ENCODE measurements at regions not wholly inside any gene's neighbourhood (a gene's known extent, or its start where the extent isn't known, plus 50 kb on each side); places are given as distances from the start of the nearest gene placed in this dataset.

DNA sequence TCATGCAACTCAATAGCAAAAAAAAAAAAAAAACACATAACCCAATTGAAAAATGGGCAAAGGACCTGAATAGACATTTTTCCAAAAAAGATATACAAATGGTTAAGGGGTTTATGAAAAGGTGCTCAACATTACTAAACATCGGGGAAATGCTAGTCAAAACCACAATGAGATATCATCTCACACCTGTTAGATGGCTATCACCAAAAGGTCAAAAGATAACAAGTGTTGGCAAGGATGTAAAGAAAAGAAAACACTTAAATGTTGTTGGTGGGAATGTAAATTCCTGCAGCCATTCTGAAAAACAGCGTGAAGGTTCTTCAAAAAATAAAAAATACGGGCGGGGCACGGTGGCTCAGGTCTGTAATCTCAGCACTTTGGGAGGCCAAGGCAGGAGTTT is 112.4 kb upstream of the CAB39 start:
- TF ChIP-seq SNAI2 (CRISPR knock-in tag; IDR thresholded peaks at IDR 0.05), result no peak
- TF ChIP-seq ZNF8 (CRISPR knock-in tag; IDR thresholded peaks at IDR 0.05), result no peak
- no peak for TF ChIP-seq ZFP30 (CRISPR knock-in tag; IDR thresholded peaks at IDR 0.05)
- no peak for TF ChIP-seq CREB5 (CRISPR knock-in tag; IDR thresholded peaks at IDR 0.05; ENCODE audit: low read depth)
- no peak for TF ChIP-seq ZNF70 (CRISPR knock-in tag; IDR thresholded peaks at IDR 0.05)
- TF ChIP-seq GLIS3 (CRISPR knock-in tag; IDR thresholded peaks at IDR 0.05), result no peak
- no peak for ATAC-seq

GRCh38 chr2:230600881-230601280 is 111.8 kb upstream of the CAB39 start:
- TF ChIP-seq, protein P1, sequence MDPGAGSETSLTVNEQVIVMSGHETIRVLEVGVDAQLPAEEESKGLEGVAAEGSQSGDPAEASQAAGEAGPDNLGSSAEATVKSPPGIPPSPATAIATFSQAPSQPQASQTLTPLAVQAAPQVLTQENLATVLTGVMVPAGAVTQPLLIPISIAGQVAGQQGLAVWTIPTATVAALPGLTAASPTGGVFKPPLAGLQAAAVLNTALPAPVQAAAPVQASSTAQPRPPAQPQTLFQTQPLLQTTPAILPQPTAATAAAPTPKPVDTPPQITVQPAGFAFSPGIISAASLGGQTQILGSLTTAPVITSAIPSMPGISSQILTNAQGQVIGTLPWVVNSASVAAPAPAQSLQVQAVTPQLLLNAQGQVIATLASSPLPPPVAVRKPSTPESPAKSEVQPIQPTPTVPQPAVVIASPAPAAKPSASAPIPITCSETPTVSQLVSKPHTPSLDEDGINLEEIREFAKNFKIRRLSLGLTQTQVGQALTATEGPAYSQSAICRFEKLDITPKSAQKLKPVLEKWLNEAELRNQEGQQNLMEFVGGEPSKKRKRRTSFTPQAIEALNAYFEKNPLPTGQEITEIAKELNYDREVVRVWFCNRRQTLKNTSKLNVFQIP (CRISPR knock-in tag; IDR thresholded peaks at IDR 0.05; ENCODE audit: borderline replicate concordance, low read depth), result no peak
- TF ChIP-seq ZNF8 (CRISPR knock-in tag; IDR thresholded peaks at IDR 0.05) (no peak), TOX (CRISPR knock-in tag; IDR thresholded peaks at IDR 0.05; ENCODE audit: borderline replicate concordance) (no peak), OSR1 (CRISPR knock-in tag; IDR thresholded peaks at IDR 0.05) (no peak), ZFP3 (CRISPR knock-in tag; IDR thresholded peaks at IDR 0.05) (no peak), CSRNP3 (CRISPR knock-in tag; IDR thresholded peaks at IDR 0.05) (no peak), ISL1 (CRISPR knock-in tag; IDR thresholded peaks at IDR 0.05) (no peak), TCF4 (CRISPR knock-in tag; IDR thresholded peaks at IDR 0.05; ENCODE audit: borderline replicate concordance) (no peak), PPARA (CRISPR knock-in tag; IDR thresholded peaks at IDR 0.05; ENCODE audit: borderline replicate concordance) (no peak), GLIS3 (CRISPR knock-in tag; IDR thresholded peaks at IDR 0.05) (no peak), TSHZ2 (CRISPR knock-in tag; IDR thresholded peaks at IDR 0.05) (no peak), ZFP30 (CRISPR knock-in tag; IDR thresholded peaks at IDR 0.05) (no peak), ESRRG (CRISPR knock-in tag; IDR thresholded peaks at IDR 0.05) (no peak), RARB (CRISPR knock-in tag; IDR thresholded peaks at IDR 0.05) (no peak), ZNF70 (CRISPR knock-in tag; IDR thresholded peaks at IDR 0.05) (no peak), ZC3H10 (CRISPR knock-in tag; IDR thresholded peaks at IDR 0.05) (no peak)
- TF ChIP-seq, protein P2, sequence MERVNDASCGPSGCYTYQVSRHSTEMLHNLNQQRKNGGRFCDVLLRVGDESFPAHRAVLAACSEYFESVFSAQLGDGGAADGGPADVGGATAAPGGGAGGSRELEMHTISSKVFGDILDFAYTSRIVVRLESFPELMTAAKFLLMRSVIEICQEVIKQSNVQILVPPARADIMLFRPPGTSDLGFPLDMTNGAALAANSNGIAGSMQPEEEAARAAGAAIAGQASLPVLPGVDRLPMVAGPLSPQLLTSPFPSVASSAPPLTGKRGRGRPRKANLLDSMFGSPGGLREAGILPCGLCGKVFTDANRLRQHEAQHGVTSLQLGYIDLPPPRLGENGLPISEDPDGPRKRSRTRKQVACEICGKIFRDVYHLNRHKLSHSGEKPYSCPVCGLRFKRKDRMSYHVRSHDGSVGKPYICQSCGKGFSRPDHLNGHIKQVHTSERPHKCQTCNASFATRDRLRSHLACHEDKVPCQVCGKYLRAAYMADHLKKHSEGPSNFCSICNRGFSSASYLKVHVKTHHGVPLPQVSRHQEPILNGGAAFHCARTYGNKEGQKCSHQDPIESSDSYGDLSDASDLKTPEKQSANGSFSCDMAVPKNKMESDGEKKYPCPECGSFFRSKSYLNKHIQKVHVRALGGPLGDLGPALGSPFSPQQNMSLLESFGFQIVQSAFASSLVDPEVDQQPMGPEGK (CRISPR knock-in tag; IDR thresholded peaks at IDR 0.05; ENCODE audit: borderline replicate concordance), result no peak
- no peak for ATAC-seq

DNA sequence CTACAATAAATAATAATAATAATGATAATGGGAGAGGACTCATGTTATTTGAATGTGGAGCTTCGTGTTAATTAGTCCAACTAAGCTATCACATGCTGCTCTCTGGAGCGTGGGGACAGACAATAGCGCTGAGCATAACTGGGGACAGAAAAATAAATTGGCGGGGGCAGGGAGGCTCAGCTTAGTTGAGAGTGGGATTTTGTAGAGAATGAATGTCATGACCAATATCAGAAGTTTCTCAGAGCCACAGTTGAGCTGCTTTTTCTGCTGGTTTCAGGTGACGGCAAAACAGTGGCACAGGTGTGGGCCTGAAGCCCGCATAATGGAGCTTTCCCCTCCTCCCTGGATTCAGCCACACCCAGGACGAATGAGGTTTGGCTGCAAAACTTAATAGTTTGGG is 111.1 kb upstream of the CAB39 start:
- no peak for ATAC-seq
- TF ChIP-seq TCF4 (CRISPR knock-in tag; IDR thresholded peaks at IDR 0.05; ENCODE audit: borderline replicate concordance), result no peak
- no peak for TF ChIP-seq RARB (CRISPR knock-in tag; IDR thresholded peaks at IDR 0.05)
- no peak for TF ChIP-seq PPARA (CRISPR knock-in tag; IDR thresholded peaks at IDR 0.05; ENCODE audit: borderline replicate concordance)
- no peak for TF ChIP-seq ARNTL (CRISPR knock-in tag; IDR thresholded peaks at IDR 0.05; ENCODE audit: borderline replicate concordance, low read depth)
- TF ChIP-seq SNAI2 (CRISPR knock-in tag; IDR thresholded peaks at IDR 0.05), result no peak
- no peak for TF ChIP-seq CSDC2 (CRISPR knock-in tag; IDR thresholded peaks at IDR 0.05)
- TF ChIP-seq, protein P2 (CRISPR knock-in tag; IDR thresholded peaks at IDR 0.05; ENCODE audit: borderline replicate concordance), result no peak
- TF ChIP-seq CREB5 (CRISPR knock-in tag; IDR thresholded peaks at IDR 0.05; ENCODE audit: low read depth), result no peak
- no peak for TF ChIP-seq ZFP3 (CRISPR knock-in tag; IDR thresholded peaks at IDR 0.05)
- TF ChIP-seq GLIS3 (CRISPR knock-in tag; IDR thresholded peaks at IDR 0.05), result no peak
- TF ChIP-seq BACH2 (CRISPR knock-in tag; IDR thresholded peaks at IDR 0.05; ENCODE audit: borderline replicate concordance), result no peak
- TF ChIP-seq ZC3H10 (CRISPR knock-in tag; IDR thresholded peaks at IDR 0.05), result no peak
- TF ChIP-seq ESRRG (CRISPR knock-in tag; IDR thresholded peaks at IDR 0.05), result no peak
- TF ChIP-seq OSR1 (CRISPR knock-in tag; IDR thresholded peaks at IDR 0.05), result no peak

Data from SK-N-SH treated with all-trans-retinoic acid at 6 μM for 48 hours (cell line).